Activated CD4-positive, alpha-beta T cell treated with anti-CD3 and anti-CD28 coated beads, Interleukin-2, amount 10 ng/mL, durations not matched to agents 7 days and 5 days (primary cell): ENCODE measurements at regions not wholly inside any gene's neighbourhood (a gene's known extent, or its start where the extent isn't known, plus 50 kb on each side); places are given as distances from the start of the nearest gene placed in this dataset.

Experiments
- CTCF ChIA-PET: fragments of 350-600 bp; sonication (Branson Sonifier 250); formaldehyde crosslinking; loops from one replicate; lab custom pipeline; 2021; ENCODE audit warnings: antibody characterized with exemption; lab: Charles Lee
- POLR2A ChIA-PET: fragments of 350-600 bp; sonication (Branson Sonifier 250); formaldehyde crosslinking; loops from one replicate; lab custom pipeline; 2021; ENCODE audit warnings: antibody characterized with exemption; lab: Charles Lee
- DNase-seq: peaks from one replicate; pipeline ENCODE4 v3.0.0-alpha.2; 2020
- H3K27ac Mint-ChIP-seq: one replicate; pipeline ENCODE4 v1.8.0; 2021; ENCODE audit warnings: mild to moderate bottlenecking, moderate library complexity, mixed read lengths
- H3K27me3 Mint-ChIP-seq: one replicate; pipeline ENCODE4 v1.8.0; 2021; ENCODE audit warnings: mixed read lengths
- H3K36me3 Mint-ChIP-seq: one replicate; pipeline ENCODE4 v1.8.0; 2021; ENCODE audit warnings: low read depth, mixed read lengths
- H3K4me1 Mint-ChIP-seq: one replicate; pipeline ENCODE4 v1.8.0; 2021; ENCODE audit warnings: mixed read lengths
- H3K4me3 Mint-ChIP-seq: one replicate; pipeline ENCODE4 v1.8.0; 2021; ENCODE audit warnings: mild to moderate bottlenecking, moderate library complexity, mixed read lengths
- H3K9me3 Mint-ChIP-seq: one replicate; pipeline ENCODE4 v1.8.0; 2021; ENCODE audit warnings: mixed read lengths

DNA sequence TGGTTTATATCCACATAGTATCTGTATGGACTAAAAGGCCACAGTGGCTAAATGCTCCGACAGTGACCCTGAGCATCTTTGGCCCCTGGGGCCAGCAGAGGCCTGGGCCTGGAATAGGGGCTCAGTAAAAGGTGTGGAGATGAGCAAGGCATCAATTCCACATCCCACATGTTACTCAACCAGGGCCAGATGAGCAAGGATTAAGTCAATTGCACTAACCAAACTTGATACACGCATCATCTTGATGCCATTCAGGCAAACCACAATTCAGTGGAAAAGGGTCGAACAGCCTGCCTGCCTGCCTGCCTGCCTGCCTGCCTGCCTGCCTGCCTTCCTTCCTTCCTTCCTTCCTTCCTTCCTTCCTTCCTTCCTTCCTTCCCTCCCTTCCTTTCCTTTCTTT, 53.5 kb upstream of the DNAJA2 start:
- H3K27ac Mint-ChIP-seq: no peak overlapping the region
- H3K27me3 Mint-ChIP-seq: no peaks in the 10 kb centered on the region
- CTCF ChIA-PET: interaction anchor here (0.6 to 3.4 kb wide), 2 partner anchors 11 to 84 kb away, joined by 3 to 8 read pairs; no protein-coding TSS in a partner anchor
- no peaks in the 10 kb centered on the region for H3K36me3 Mint-ChIP-seq
- no peak overlapping the region for H3K4me3 Mint-ChIP-seq
- no peaks in the 10 kb centered on the region for H3K9me3 Mint-ChIP-seq
- POLR2A ChIA-PET: no interaction called here
- no peak for DNase-seq
- H3K4me1 Mint-ChIP-seq: no peaks in the 10 kb centered on the region

DNA sequence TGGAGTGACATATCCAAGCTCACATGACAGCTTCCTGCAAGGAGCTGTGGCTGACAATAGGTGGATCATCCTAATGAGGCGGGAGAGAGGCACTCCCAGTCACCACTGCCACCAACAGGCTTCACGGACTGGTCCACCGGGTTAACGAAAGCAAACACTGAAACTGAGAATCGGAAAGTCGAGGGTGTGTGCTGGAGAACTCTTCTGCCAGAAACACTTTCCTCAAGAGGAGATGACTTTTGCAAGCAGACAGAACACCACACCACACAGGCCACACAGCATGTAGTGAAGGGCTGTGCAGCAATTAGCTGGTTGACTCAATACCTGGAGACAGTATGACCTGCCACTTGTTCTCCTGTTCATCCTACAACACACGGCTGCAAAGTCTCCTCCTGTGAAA, 53.0 kb upstream of the DNAJA2 start:
- Mint-ChIP-seq H3K27ac (no peak overlapping the region), H3K9me3 (no peaks in the 10 kb centered on the region), H3K4me3 (no peak overlapping the region), H3K27me3 (no peaks in the 10 kb centered on the region), H3K36me3 (no peaks in the 10 kb centered on the region), H3K4me1 (no peaks in the 10 kb centered on the region)
- ChIA-PET CTCF (interaction anchor here (3.4 kb wide), 1 partner anchor 11 kb away, joined by 8 read pairs; no protein-coding TSS in a partner anchor), POLR2A (no interaction called here)
- DNase-seq: no peak

DNA sequence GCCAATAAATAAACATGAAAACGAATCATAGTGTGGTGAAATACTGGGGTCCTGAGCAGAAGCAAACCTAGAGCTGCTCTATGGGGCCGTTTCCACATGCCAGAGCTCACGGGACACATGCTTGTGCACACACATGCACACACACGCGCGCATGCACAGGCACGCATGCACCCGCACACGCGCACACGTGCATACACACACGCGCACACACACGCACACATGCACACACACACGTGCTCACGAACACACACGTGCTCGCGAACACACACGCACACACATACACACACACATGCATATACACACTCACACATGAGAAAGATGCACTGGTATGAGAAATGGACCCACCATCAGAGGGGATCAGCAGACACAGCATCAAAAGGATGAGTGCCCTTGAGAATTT, 52.2 kb upstream of the DNAJA2 start:
- ChIA-PET CTCF (interaction anchor here (3.4 kb wide), 1 partner anchor 12 kb away, joined by 8 read pairs; no protein-coding TSS in a partner anchor), POLR2A (no interaction called here)
- Mint-ChIP-seq H3K4me1 (no peaks in the 10 kb centered on the region), H3K4me3 (no peak overlapping the region), H3K36me3 (no peaks in the 10 kb centered on the region), H3K9me3 (no peaks in the 10 kb centered on the region), H3K27ac (no peak overlapping the region), H3K27me3 (no peaks in the 10 kb centered on the region)
- DNase-seq: no peak
